ENCODE measurements at regions not wholly inside any gene's neighbourhood (a gene's known extent, or its start where the extent isn't known, plus 50 kb on each side); places are given as distances from the start of the nearest gene placed in this dataset.

DNA sequence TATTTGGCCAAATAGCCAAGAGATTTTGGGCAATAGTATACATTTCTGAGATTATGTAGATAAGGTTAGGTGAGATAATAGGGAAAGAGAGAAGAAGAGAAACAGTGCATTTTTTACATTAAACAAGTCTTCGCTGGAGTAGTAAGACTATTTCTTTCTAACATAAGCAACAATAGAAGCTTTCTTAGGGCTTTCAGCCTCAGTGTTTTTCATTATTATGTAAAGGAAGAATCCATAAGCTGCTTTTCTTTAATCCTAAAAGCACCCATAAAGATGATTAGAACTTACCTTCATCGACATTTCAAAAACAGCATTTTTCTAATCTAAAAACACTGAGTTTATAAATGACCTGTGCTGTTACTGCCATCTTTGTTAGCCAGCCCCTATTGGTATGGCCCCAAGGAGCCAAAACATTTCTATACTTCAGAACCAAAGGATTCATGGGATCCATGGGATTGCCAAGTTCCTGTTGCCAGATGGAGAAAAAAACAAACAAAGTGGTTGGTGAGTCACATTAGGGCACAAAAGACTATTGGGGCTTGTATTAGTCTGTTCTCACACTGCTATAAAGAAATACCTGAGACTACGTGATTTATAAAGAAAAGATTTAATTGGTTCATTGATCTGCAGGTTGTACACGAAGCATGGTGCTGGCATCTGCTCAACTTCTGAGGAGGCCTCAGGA, 88.2 kb downstream of the SCG2 start:
- TF ChIP-seq CTCF (conservative IDR thresholded peaks at IDR 0.05 in 1 of 2, IDR thresholded peaks at IDR 0.05 in 1 of 2; ENCODE audit: low read depth in 1 of 2, low read length in 2 of 2) (no peak), EZH2 (IDR thresholded peaks at IDR 0.05; ENCODE audit: low read length, missing control alignments) (no peak)

Data from fibroblast of lung (primary cell).